Esophagus muscularis mucosa (tissue), 3 donors: ENCODE measurements at regions not wholly inside any gene's neighbourhood (a gene's known extent, or its start where the extent isn't known, plus 50 kb on each side); places are given as distances from the start of the nearest gene placed in this dataset.

Experiments
- POLR2A ChIP-seq: fragments of 450-650 bp; IDR thresholded peaks from one replicate; pipeline ENCODE4 v1.6.1; 2017; ENCODE audit warnings: antibody characterized with exemption, moderate library complexity, mild to moderate bottlenecking, low read depth
- POLR2AphosphoS5 ChIP-seq, 2 donors: sonication (generic); formaldehyde crosslinking; IDR thresholded peaks; one replicate each; pipeline ENCODE4 v1.6.1; 2017; ENCODE audit warnings: antibody characterized with exemption in 2 of 2
- TF ChIP-seq, protein P1 (sequence below), 3 experiments: fragments of 200-600 bp in 2 of 3; fragments of 450-650 bp in 1 of 3; sonication (generic) in 2 of 3; IDR thresholded peaks; one replicate each; pipeline ENCODE4 v1.5.1; 2017 to 2019; ENCODE audit warnings: antibody characterized with exemption in 3 of 3, mild to moderate bottlenecking in 2 of 3, moderate library complexity in 1 of 3

DNA sequence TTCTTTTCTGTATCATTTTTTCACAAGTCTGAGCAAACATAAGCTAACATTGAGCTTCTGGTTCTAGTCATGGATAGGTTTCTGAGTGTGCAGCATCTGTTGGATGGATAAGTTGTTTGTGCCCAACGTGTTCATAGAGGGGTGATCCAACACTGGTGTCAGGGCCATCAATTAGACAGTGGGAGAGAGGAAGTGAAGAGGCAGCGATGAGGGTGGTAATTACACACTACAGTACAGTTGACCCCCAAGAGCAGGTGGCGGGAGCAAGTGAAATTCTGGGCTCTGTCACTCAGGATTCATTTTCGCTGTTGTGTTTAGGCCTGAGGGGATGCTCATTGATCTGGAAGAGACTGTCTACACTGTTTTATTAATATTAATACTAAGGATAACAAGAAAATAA is 180.0 kb upstream of the CXCR4 start:
- TF ChIP-seq, protein P1, sequence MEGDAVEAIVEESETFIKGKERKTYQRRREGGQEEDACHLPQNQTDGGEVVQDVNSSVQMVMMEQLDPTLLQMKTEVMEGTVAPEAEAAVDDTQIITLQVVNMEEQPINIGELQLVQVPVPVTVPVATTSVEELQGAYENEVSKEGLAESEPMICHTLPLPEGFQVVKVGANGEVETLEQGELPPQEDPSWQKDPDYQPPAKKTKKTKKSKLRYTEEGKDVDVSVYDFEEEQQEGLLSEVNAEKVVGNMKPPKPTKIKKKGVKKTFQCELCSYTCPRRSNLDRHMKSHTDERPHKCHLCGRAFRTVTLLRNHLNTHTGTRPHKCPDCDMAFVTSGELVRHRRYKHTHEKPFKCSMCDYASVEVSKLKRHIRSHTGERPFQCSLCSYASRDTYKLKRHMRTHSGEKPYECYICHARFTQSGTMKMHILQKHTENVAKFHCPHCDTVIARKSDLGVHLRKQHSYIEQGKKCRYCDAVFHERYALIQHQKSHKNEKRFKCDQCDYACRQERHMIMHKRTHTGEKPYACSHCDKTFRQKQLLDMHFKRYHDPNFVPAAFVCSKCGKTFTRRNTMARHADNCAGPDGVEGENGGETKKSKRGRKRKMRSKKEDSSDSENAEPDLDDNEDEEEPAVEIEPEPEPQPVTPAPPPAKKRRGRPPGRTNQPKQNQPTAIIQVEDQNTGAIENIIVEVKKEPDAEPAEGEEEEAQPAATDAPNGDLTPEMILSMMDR (IDR thresholded peaks at IDR 0.05) = no peak
- TF ChIP-seq POLR2AphosphoS5 (IDR thresholded peaks at IDR 0.05) (no peak), POLR2A (no peak)
